ENCODE measurements at regions not wholly inside any gene's neighbourhood (a gene's known extent, or its start where the extent isn't known, plus 50 kb on each side); places are given as distances from the start of the nearest gene placed in this dataset.

DNA sequence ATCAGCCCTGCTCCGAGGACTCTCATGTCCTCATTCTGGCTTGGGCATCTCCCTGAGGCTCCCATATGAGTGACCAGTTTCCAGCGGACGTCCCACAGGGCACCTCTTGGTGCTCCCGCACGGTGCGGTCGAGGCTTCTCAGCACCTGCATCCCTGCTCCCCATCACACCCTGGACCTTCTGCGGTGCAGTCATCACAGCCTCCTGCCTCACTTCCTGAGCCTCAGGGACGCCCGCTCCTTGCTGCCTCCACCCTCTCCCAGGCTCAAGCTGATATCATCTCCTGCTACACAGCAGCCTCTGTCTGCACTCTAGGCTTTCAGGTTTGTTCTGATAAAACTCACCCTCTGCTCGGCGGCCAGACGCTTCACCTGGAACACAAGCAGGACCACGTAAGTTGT, 185.0 kb downstream of the TMEM18 start:
- TF ChIP-seq, protein P1, sequence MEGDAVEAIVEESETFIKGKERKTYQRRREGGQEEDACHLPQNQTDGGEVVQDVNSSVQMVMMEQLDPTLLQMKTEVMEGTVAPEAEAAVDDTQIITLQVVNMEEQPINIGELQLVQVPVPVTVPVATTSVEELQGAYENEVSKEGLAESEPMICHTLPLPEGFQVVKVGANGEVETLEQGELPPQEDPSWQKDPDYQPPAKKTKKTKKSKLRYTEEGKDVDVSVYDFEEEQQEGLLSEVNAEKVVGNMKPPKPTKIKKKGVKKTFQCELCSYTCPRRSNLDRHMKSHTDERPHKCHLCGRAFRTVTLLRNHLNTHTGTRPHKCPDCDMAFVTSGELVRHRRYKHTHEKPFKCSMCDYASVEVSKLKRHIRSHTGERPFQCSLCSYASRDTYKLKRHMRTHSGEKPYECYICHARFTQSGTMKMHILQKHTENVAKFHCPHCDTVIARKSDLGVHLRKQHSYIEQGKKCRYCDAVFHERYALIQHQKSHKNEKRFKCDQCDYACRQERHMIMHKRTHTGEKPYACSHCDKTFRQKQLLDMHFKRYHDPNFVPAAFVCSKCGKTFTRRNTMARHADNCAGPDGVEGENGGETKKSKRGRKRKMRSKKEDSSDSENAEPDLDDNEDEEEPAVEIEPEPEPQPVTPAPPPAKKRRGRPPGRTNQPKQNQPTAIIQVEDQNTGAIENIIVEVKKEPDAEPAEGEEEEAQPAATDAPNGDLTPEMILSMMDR (IDR thresholded peaks at IDR 0.05): no peak
- no peak for TF ChIP-seq POLR2A (IDR thresholded peaks at IDR 0.05)
